ENCODE measurements at regions not wholly inside any gene's neighbourhood (a gene's known extent, or its start where the extent isn't known, plus 50 kb on each side); places are given as distances from the start of the nearest gene placed in this dataset.

DNA sequence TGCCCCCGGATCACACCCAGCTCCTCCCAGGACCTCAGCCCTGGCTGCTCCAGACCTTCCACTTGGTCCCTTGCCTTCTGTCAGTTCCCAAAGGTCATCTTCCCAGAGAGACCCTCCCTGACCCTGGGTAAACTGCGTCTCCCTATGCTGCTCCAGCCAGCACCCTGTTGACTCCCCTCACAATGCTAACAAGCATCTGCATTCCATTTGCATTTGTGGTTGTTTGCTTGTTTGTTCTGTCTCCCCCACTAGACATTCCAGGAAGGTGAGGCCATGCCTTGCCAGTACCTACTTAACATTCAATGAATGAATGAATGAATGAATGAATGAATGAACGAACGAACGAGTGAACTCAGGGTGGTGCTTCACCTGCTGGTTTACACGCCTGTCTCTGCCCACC, 171.2 kb downstream of the WSCD1 start:
- CTCF ChIA-PET: no interaction called here

DNA sequence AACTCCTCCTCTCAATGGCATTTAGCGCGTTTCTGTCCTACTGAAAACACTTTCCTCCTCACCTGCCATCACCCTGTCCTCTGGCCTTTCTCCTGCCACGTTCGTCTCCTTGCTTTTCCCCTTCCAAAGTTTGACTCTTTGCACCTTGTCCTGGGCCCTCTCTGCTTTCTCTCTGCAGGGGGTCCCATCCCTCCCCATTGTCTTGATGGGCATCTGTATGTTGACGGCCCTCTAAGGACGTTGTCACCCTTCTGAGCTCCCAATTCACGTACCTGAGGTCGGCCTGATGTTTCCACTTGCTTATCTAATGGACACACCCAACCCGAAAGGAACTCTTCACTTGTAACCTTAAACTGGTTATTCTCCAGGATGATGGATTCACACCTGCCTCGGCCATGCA, 170.4 kb downstream of the WSCD1 start:
- DNase-seq (ENCODE audit: low read depth, low spot score): no peak
- no peak for TF ChIP-seq CTCF (IDR thresholded peaks at IDR 0.05; ENCODE audit: low read depth, low read length)
- CTCF ChIA-PET: no interaction called here
- Histone ChIP-seq H3K27me3 (ENCODE audit: control insufficient read depth, insufficient read depth, low read length) (peaks cover 3% of the 10 kb centered on the region), H3K9me3 (ENCODE audit: control insufficient read depth, insufficient read depth, low read length) (peaks cover 14% of the 10 kb centered on the region; the same call in 1 of the 2 replicates), H3K27ac (ENCODE audit: low read depth, low read length) (no peak overlapping the region), H3K4me3 (ENCODE audit: low read depth, low read length) (no peak overlapping the region)
- POLR2A ChIA-PET: no interaction called here

More for the DNA sequence above, 171.2 kb downstream of the WSCD1 start:
- Histone ChIP-seq H3K4me3 (ENCODE audit: low read depth, low read length) (no peak overlapping the region), H3K27me3 (ENCODE audit: control insufficient read depth, insufficient read depth, low read length) (peaks cover 3% of the 10 kb centered on the region), H3K9me3 (ENCODE audit: control insufficient read depth, insufficient read depth, low read length) (peaks cover 14% of the 10 kb centered on the region; the same call in 1 of the 2 replicates), H3K27ac (ENCODE audit: low read depth, low read length) (no peak overlapping the region)
- no peak for DNase-seq (ENCODE audit: low read depth, low spot score)
- POLR2A ChIA-PET: no interaction called here
- no peak for TF ChIP-seq CTCF (IDR thresholded peaks at IDR 0.05; ENCODE audit: low read depth, low read length)

DNA sequence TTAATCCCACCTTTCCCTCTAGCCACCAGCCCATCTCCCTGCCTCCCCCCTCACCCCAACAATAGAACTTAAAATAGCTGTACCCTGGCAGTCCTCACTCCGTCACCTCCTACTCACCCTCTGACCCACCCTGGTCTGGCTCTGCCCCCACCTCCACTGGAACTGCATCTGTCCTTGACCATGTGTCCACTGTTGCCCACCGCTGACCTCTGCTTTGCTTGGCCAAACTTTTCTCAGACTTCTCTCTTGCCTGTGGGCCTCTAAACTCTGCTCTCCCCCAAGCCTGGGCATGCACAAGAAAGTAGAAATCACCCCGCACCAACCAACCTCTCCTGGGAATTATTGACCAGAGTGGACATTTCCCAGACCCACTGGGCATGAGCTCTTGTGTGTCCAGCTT, 169.8 kb downstream of the WSCD1 start:
- DNase-seq (ENCODE audit: low read depth, low spot score): no peak
- Histone ChIP-seq H3K4me3 (ENCODE audit: low read depth, low read length) (no peak overlapping the region), H3K27ac (ENCODE audit: low read depth, low read length) (no peak overlapping the region), H3K9me3 (ENCODE audit: control insufficient read depth, insufficient read depth, low read length) (peaks cover 14% of the 10 kb centered on the region; the same call in 1 of the 2 replicates), H3K27me3 (ENCODE audit: control insufficient read depth, insufficient read depth, low read length) (peaks cover 3% of the 10 kb centered on the region)
- no peak for TF ChIP-seq CTCF (IDR thresholded peaks at IDR 0.05; ENCODE audit: low read depth, low read length)
- CTCF ChIA-PET: no interaction called here
- POLR2A ChIA-PET: no interaction called here

DNA sequence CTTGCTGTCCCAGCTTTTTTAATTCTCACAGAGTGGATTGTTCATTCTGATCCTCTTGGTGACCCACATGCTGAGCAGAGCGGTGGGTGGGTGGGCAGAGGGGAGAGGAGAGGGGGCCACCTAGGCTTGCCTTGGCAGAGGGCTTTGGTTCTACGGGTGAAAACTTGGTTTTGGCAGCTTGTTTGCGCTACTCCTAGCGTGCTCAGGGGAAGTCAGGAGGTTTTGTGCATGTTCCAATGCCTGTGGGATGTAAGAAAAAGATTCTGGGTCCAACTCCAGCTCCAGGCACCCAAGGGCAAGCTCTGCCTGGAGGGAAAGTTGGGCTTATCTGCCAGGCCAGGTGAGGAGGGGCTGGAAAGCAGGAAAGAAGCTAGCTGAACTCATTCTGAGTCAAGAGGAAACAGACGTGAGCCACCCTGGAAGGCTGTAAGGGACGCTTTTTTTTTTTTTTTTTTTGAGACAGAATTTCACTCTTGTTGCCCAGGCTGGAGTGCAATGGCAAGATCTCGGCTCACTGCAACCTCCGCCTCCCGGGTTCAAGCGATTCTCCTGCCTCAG, 169.1 kb downstream of the WSCD1 start:
- Histone ChIP-seq H3K9me3 (ENCODE audit: control insufficient read depth, insufficient read depth, low read length) (peaks cover 14% of the 10 kb centered on the region; the same call in 1 of the 2 replicates), H3K4me3 (ENCODE audit: low read depth, low read length) (no peak overlapping the region), H3K27ac (ENCODE audit: low read depth, low read length) (no peak overlapping the region), H3K27me3 (ENCODE audit: control insufficient read depth, insufficient read depth, low read length) (peaks cover 3% of the 10 kb centered on the region)
- TF ChIP-seq CTCF (IDR thresholded peaks at IDR 0.05; ENCODE audit: low read depth, low read length): no peak
- CTCF ChIA-PET: no interaction called here
- POLR2A ChIA-PET: no interaction called here
- DNase-seq (ENCODE audit: low read depth, low spot score): no peak

GRCh38 chr17:6233856-6234255, 163.7 kb downstream of the WSCD1 start:
- DNase-seq (ENCODE audit: low read depth, low spot score): no peak
- CTCF ChIA-PET: interaction anchor here (0.5 kb wide), 1 partner anchor 12 kb away, joined by 5 read pairs; no protein-coding TSS in a partner anchor
- POLR2A ChIA-PET: no interaction called here
- TF ChIP-seq CTCF (IDR thresholded peaks at IDR 0.05; ENCODE audit: low read depth, low read length): no peak
- Histone ChIP-seq H3K4me3 (ENCODE audit: low read depth, low read length) (no peak overlapping the region), H3K27me3 (ENCODE audit: control insufficient read depth, insufficient read depth, low read length) (peaks cover 6% of the 10 kb centered on the region), H3K9me3 (ENCODE audit: control insufficient read depth, insufficient read depth, low read length) (peaks cover 12% of the 10 kb centered on the region; the same call in 1 of the 2 replicates), H3K27ac (ENCODE audit: low read depth, low read length) (no peak overlapping the region)
